ENCODE measurements at regions not wholly inside any gene's neighbourhood (a gene's known extent, or its start where the extent isn't known, plus 50 kb on each side); places are given as distances from the start of the nearest gene placed in this dataset.

GRCh38 chr10:3996697-3997096, 211.7 kb upstream of the KLF6 start:
- TF ChIP-seq CTCF (conservative IDR thresholded peaks at IDR 0.05) (no peak), EZH2 (IDR thresholded peaks at IDR 0.05; ENCODE audit: low read depth) (no peak)
